Panc1 (cell line): ENCODE measurements at regions not wholly inside any gene's neighbourhood (a gene's known extent, or its start where the extent isn't known, plus 50 kb on each side); places are given as distances from the start of the nearest gene placed in this dataset.

Experiments used
- ATAC-seq: fragments of 200-7000 bp; cut with Tn5 transposase; 2 replicates; pipeline ENCODE4 v1.9.1; 2020; ENCODE audit warnings: mild to moderate bottlenecking, moderate library complexity
- BruUV-seq: library from RNA; stranded (reverse); fragments of 400-500 nt; replicated peaks from 2 replicates; lab custom pipeline; 2021; lab: Mats Ljungman, UMichigan
- CTCF ChIA-PET: fragments of 300-600 bp; sonication (Branson Sonifier 250); formaldehyde crosslinking; loops from one replicate; lab custom pipeline; 2022; ENCODE audit warnings: antibody characterized with exemption; lab: Charles Lee
- POLR2A ChIA-PET: fragments of 300-600 bp; sonication (Branson Sonifier 250); formaldehyde crosslinking; loops from one replicate; lab custom pipeline; 2022; ENCODE audit warnings: antibody characterized with exemption; lab: Charles Lee
- DNase-seq: peaks from one replicate; pipeline ENCODE4 v3.0.0-alpha.2; 2010; ENCODE audit warnings: low read depth, low spot score
- H3K27ac ChIP-seq: 2 replicates; pipeline ENCODE4 v1.5.1; 2011; ENCODE audit warnings: mild to moderate bottlenecking, low read length, inconsistent platforms
- H3K27me3 ChIP-seq: fragments of 200-500 bp; sonication (Bioruptor generic); 2 replicates; pipeline ENCODE4 v1.6.0; 2014; ENCODE audit warnings: low read length, inconsistent platforms; ENCODE audit not compliant: control insufficient read depth, insufficient read depth
- H3K36me3 ChIP-seq: fragments of 200-500 bp; sonication (Bioruptor generic); 2 replicates; pipeline ENCODE4 v1.5.1; 2014; ENCODE audit warnings: inconsistent platforms, mild to moderate bottlenecking, low read length, moderate library complexity; ENCODE audit not compliant: control insufficient read depth, insufficient read depth
- H3K4me1 ChIP-seq: 2 replicates; pipeline ENCODE4 v1.5.1; 2011; ENCODE audit warnings: inconsistent platforms, mild to moderate bottlenecking, low read length, moderate library complexity; ENCODE audit not compliant: control insufficient read depth, insufficient read depth
- H3K4me3 ChIP-seq, 2 experiments: 2 replicates each; pipeline ENCODE4 v1.5.1; 2011 to 2012; ENCODE audit warnings: low read depth in 2 of 2, low read length in 2 of 2, mild to moderate bottlenecking in 2 of 2, inconsistent platforms in 1 of 2, moderate library complexity in 1 of 2
- H3K9me3 ChIP-seq: fragments of 200-500 bp; sonication (Bioruptor generic); 2 replicates; pipeline ENCODE4 v1.5.1; 2014; ENCODE audit warnings: low read depth, mild to moderate bottlenecking, inconsistent platforms, low read length, moderate library complexity; ENCODE audit not compliant: control insufficient read depth, insufficient read depth
- POLR2AphosphoS5 ChIP-seq: IDR thresholded peaks from 2 replicates; pipeline ENCODE4 v1.6.1; 2012; ENCODE audit warnings: mild to moderate bottlenecking, low read depth, low read length, moderate library complexity
- SIN3A ChIP-seq: IDR thresholded peaks from 2 replicates; pipeline ENCODE4 v1.6.1; 2012; ENCODE audit warnings: low read depth, mild to moderate bottlenecking, low read length, moderate library complexity, borderline replicate concordance; ENCODE audit not compliant: insufficient read depth
- TCF7L2 ChIP-seq: IDR thresholded peaks from 2 replicates; pipeline ENCODE4 v1.6.1; 2011; ENCODE audit warnings: mild to moderate bottlenecking, low read depth, low read length, inconsistent platforms
- in situ Hi-C: cut with HindIII; loops from 2 replicates; pipeline ENCODE4 v1.10.0; 2016; ENCODE audit warnings: low sequenced_read_pairs, low pct_unique_long_range_greater_than_20kb
- intact Hi-C: fragments of 100-400 bp; cut with micrococcal nuclease; formaldehyde crosslinking; loops from one replicate; pipeline ENCODE4 v1.10.0; 2022; ENCODE audit not compliant: unreplicated experiment
- TF ChIP-seq, protein P1 (sequence below), 2 experiments: IDR thresholded peaks; 2 replicates each; pipeline ENCODE4 v1.6.1; 2011 to 2012; ENCODE audit warnings: low read depth in 2 of 2, control low read depth in 1 of 2, low read length in 1 of 2, mild to moderate bottlenecking in 1 of 2, moderate library complexity in 1 of 2; ENCODE audit not compliant: insufficient read depth in 1 of 2
- TF ChIP-seq, protein P2 (sequence below): fragments of 450-650 bp; IDR thresholded peaks from 2 replicates; pipeline ENCODE4 v1.5.1; 2017; ENCODE audit warnings: mild to moderate bottlenecking

DNA sequence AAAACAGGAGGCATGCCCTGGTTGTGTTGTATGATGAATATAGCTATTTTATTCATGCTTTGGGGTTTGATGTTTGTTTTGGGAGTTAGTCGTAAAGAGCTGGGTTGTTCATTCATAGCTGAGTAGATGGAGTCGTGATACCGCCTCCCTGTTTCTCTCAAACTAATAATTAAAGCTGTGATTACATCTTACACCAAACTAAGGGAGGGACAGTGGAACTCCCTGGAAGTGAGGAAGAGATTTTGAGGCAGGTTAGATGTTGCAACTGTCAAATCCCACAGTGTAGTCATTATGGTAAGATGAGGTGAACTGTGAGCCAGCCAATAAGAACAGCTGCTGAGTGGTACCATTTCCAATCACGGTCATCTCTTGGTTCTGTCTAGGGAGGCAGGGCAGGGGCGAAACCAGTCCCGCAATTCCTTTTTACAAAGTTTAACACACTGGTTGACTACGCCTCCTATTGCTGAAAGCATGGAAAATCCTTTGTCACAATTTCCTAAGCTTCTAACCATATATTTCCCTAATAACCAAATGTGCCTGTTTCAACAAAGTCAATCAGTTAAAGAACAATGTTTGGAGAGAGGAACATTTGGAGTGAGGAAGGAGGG, 207.6 kb upstream of the SERP2 start:
- DNase-seq, result no peak
- Histone ChIP-seq H3K27me3 (no peaks in the 10 kb centered on the region), H3K27ac (no peak overlapping the region), H3K4me1 (no peaks in the 10 kb centered on the region), H3K36me3 (no peaks in the 10 kb centered on the region), H3K4me3 (no peak overlapping the region), H3K9me3 (no peaks in the 10 kb centered on the region)
- POLR2A ChIA-PET, result no interaction called here
- in situ Hi-C loops, result no loop called here
- no peak for ATAC-seq
- TF ChIP-seq SIN3A, result no peak
- TF ChIP-seq, protein P1, sequence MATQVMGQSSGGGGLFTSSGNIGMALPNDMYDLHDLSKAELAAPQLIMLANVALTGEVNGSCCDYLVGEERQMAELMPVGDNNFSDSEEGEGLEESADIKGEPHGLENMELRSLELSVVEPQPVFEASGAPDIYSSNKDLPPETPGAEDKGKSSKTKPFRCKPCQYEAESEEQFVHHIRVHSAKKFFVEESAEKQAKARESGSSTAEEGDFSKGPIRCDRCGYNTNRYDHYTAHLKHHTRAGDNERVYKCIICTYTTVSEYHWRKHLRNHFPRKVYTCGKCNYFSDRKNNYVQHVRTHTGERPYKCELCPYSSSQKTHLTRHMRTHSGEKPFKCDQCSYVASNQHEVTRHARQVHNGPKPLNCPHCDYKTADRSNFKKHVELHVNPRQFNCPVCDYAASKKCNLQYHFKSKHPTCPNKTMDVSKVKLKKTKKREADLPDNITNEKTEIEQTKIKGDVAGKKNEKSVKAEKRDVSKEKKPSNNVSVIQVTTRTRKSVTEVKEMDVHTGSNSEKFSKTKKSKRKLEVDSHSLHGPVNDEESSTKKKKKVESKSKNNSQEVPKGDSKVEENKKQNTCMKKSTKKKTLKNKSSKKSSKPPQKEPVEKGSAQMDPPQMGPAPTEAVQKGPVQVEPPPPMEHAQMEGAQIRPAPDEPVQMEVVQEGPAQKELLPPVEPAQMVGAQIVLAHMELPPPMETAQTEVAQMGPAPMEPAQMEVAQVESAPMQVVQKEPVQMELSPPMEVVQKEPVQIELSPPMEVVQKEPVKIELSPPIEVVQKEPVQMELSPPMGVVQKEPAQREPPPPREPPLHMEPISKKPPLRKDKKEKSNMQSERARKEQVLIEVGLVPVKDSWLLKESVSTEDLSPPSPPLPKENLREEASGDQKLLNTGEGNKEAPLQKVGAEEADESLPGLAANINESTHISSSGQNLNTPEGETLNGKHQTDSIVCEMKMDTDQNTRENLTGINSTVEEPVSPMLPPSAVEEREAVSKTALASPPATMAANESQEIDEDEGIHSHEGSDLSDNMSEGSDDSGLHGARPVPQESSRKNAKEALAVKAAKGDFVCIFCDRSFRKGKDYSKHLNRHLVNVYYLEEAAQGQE (IDR thresholded peaks at IDR 0.05; ENCODE audit: insufficient read depth in 1 of 2, low read depth in 2 of 2, low read length in 1 of 2), result no peak
- TF ChIP-seq POLR2AphosphoS5, result no peak
- TF ChIP-seq, protein P2, sequence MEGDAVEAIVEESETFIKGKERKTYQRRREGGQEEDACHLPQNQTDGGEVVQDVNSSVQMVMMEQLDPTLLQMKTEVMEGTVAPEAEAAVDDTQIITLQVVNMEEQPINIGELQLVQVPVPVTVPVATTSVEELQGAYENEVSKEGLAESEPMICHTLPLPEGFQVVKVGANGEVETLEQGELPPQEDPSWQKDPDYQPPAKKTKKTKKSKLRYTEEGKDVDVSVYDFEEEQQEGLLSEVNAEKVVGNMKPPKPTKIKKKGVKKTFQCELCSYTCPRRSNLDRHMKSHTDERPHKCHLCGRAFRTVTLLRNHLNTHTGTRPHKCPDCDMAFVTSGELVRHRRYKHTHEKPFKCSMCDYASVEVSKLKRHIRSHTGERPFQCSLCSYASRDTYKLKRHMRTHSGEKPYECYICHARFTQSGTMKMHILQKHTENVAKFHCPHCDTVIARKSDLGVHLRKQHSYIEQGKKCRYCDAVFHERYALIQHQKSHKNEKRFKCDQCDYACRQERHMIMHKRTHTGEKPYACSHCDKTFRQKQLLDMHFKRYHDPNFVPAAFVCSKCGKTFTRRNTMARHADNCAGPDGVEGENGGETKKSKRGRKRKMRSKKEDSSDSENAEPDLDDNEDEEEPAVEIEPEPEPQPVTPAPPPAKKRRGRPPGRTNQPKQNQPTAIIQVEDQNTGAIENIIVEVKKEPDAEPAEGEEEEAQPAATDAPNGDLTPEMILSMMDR, result no peak
- no peak for TF ChIP-seq TCF7L2
- CTCF ChIA-PET, result no interaction called here
- intact Hi-C loops, result no loop called here
- BruUV-seq, result no TSS peak

DNA sequence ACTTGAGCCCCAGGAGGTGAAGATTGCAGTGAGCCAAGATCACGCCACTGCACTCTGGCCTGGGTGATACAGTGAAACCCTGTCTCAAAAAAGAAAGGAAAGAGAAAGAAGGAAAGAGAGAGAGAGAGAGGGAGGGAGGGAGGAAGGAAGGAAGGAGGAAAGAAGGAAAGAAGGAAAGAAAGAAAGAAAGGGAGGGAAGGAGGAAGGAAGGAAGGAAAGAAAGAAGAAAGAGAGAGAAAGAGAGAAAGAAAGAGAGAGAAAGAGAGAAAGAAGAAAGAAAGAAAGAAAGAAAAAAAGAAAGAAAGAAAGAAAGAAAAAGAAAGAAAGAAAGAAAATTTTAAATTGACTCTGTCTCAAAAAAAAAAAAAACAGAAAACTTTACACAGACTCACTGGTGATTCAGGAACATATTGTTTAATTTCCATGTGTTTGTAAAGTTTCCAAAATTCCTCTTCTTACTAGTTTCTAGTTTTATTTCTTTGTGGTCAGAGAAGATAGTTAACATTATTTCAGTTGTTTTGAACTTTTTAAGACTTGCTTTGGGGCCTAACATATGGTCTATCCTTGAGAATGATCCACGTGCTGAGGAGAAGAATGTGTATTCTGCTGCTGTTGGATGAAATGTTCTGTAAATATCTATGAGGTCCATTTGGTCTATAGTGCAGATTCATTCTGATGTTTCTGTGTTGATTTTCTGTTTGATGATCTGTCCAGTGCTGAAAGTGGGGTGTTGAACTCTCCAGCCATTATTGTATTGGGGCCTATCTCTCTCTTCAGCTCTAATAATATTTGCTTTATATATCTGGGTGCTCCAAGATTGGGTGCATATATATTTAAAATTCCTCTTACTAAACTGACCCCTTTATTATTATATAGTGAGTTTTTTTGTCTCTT, 204.4 kb upstream of the SERP2 start:
- no peak for ATAC-seq
- in situ Hi-C loops, result no loop called here
- TF ChIP-seq, protein P1 (IDR thresholded peaks at IDR 0.05; ENCODE audit: insufficient read depth in 1 of 2, low read depth in 2 of 2, low read length in 1 of 2), result peak in 1 of 2 experiments; percentile 61; a peak in 2 of 4 replicates
- TF ChIP-seq, protein P2, result no peak
- Histone ChIP-seq H3K36me3 (no peaks in the 10 kb centered on the region), H3K4me3 (no peak overlapping the region), H3K27me3 (no peaks in the 10 kb centered on the region), H3K9me3 (no peaks in the 10 kb centered on the region), H3K4me1 (no peaks in the 10 kb centered on the region), H3K27ac (no peak overlapping the region)
- DNase-seq, result no peak
- ChIA-PET CTCF (no interaction called here), POLR2A (no interaction called here)
- no TSS peak for BruUV-seq
- intact Hi-C loops, result no loop called here
